GM18505 (cell line): ENCODE measurements at regions not wholly inside any gene's neighbourhood (a gene's known extent, or its start where the extent isn't known, plus 50 kb on each side); places are given as distances from the start of the nearest gene placed in this dataset.
"Not testable (repeated sequence)": the region's sequence is repeated elsewhere in the genome, so short reads cannot be mapped to it uniquely, and the experiment has no call there.

Source experiments
- ATAC-seq: cut with Tn5 transposase; IDR thresholded peaks from one replicate; pipeline ENCODE4 v1.9.1; 2021; ENCODE audit not compliant: unreplicated experiment
- POLR2A ChIP-seq: IDR thresholded peaks from 4 replicates; pipeline ENCODE4 v1.6.1; 2011; ENCODE audit warnings: borderline replicate concordance; ENCODE audit not compliant: insufficient read depth, insufficient read length; ENCODE audit errors: extremely low read depth

- no peak for ATAC-seq
- no peak for TF ChIP-seq POLR2A
Observed at GRCh38 chr21:26282058-26282457, 111.5 kb upstream of the APP start.

GRCh38 chr21:26281506-26281905 lies 110.9 kb upstream of the APP start:
- ATAC-seq = no peak
- no peak for TF ChIP-seq POLR2A

GRCh38 chr21:26280775-26281174 lies 110.2 kb upstream of the APP start:
- no peak for TF ChIP-seq POLR2A
- ATAC-seq = no peak

GRCh38 chr21:26280148-26280547 lies 109.6 kb upstream of the APP start:
- ATAC-seq = no peak
- no peak for TF ChIP-seq POLR2A

GRCh38 chr21:26275801-26276200 lies 105.2 kb upstream of the APP start:
- TF ChIP-seq POLR2A = no peak
- no peak for ATAC-seq

GRCh38 chr21:26273686-26274313 lies 103.2 kb upstream of the APP start:
- TF ChIP-seq POLR2A = no peak
- no peak for ATAC-seq

GRCh38 chr21:26267389-26267788 lies 96.8 kb upstream of the APP start:
- no peak for ATAC-seq
- no peak for TF ChIP-seq POLR2A

- TF ChIP-seq POLR2A = no peak
- no peak for ATAC-seq
Observed at GRCh38 chr21:26246073-26246472, 75.5 kb upstream of the APP start.

- ATAC-seq = no peak
- TF ChIP-seq POLR2A = no peak
Observed at GRCh38 chr21:26245428-26245827, 74.9 kb upstream of the APP start.

GRCh38 chr21:26238646-26239045 lies 68.1 kb upstream of the APP start:
- ATAC-seq = no peak
- TF ChIP-seq POLR2A = no peak

GRCh38 chr21:26236281-26236680 lies 65.7 kb upstream of the APP start:
- TF ChIP-seq POLR2A = no peak

GRCh38 chr21:26233297-26233696 lies 62.7 kb upstream of the APP start:
- not testable (repeated sequence) for ATAC-seq

More at GRCh38 chr21:26236281-26236680, 65.7 kb upstream of the APP start:
- no peak for ATAC-seq

- ATAC-seq = not testable (repeated sequence)
Observed at GRCh38 chr21:26232491-26232890, 61.9 kb upstream of the APP start.

- no peak for ATAC-seq
- no peak for TF ChIP-seq POLR2A
Observed at GRCh38 chr21:26227130-26227529, 56.6 kb upstream of the APP start.

- no peak for ATAC-seq
- TF ChIP-seq POLR2A = no peak
Observed at GRCh38 chr21:26226724-26227123, 56.2 kb upstream of the APP start.

- no peak for TF ChIP-seq POLR2A
- ATAC-seq = no peak
Observed at GRCh38 chr21:26225046-26225445, 54.5 kb upstream of the APP start.

GRCh38 chr21:26224366-26224765 lies 53.8 kb upstream of the APP start:
- ATAC-seq = no peak
- TF ChIP-seq POLR2A = no peak
